H1 (cell line): ENCODE measurements at regions not wholly inside any gene's neighbourhood (a gene's known extent, or its start where the extent isn't known, plus 50 kb on each side); places are given as distances from the start of the nearest gene placed in this dataset.

ENCODE experiments used
- BACH1 ChIP-seq: IDR thresholded peaks from 2 replicates; pipeline ENCODE4 v1.6.1; 2012; ENCODE audit warnings: low read length, improper control_type of control experiment
- CHD1 ChIP-seq: IDR thresholded peaks from 2 replicates; pipeline ENCODE4 v1.6.1; 2012; ENCODE audit warnings: low read depth, low read length, improper control_type of control experiment
- CTBP2 ChIP-seq: IDR thresholded peaks from 2 replicates; pipeline ENCODE4 v1.7.0; 2011; ENCODE audit warnings: borderline replicate concordance, mild to moderate bottlenecking, moderate library complexity, mixed read lengths, low read length; ENCODE audit not compliant: insufficient read depth, insufficient read length
- FOSL1 ChIP-seq: IDR thresholded peaks from 2 replicates; pipeline ENCODE4 v1.6.1; 2011; ENCODE audit warnings: mild to moderate bottlenecking, low read depth, low read length, moderate library complexity; ENCODE audit not compliant: insufficient read depth
- HDAC6 ChIP-seq: IDR thresholded peaks from one replicate; pipeline ENCODE4 v1.7.1; 2012; ENCODE audit warnings: low read depth, mild to moderate bottlenecking, inconsistent platforms, low read length, moderate library complexity
- JUND ChIP-seq: IDR thresholded peaks from 2 replicates; pipeline ENCODE4 v1.6.1; 2011; ENCODE audit warnings: mild to moderate bottlenecking, improper control_type of control experiment, low read length
- KDM4A ChIP-seq: IDR thresholded peaks from one replicate; pipeline ENCODE4 v1.7.1; 2012; ENCODE audit warnings: low read depth, mild to moderate bottlenecking, moderate library complexity, low read length, inconsistent platforms; ENCODE audit not compliant: severe bottlenecking
- PHF8 ChIP-seq: fragments of 200-600 bp; sonication (generic); conservative IDR thresholded peaks from 2 replicates; pipeline ENCODE4 v1.7.1; 2012; ENCODE audit warnings: low read depth, mild to moderate bottlenecking, inconsistent platforms, low read length, moderate library complexity
- POLR2A ChIP-seq, 2 experiments: IDR thresholded peaks; 1 replicate in 1 of 2; 2 replicates in 1 of 2; pipeline ENCODE4 v1.6.1; 2011; ENCODE audit warnings: low read depth in 2 of 2, low read length in 2 of 2, mild to moderate bottlenecking in 2 of 2; ENCODE audit errors: control extremely low read depth in 1 of 2
- RFX5 ChIP-seq: IDR thresholded peaks from 2 replicates; pipeline ENCODE4 v1.6.1; 2011; ENCODE audit warnings: low read depth, low read length, improper control_type of control experiment, borderline replicate concordance
- SRF ChIP-seq: IDR thresholded peaks from 2 replicates; pipeline ENCODE4 v1.6.1; 2011; ENCODE audit warnings: mild to moderate bottlenecking, low read depth, low read length, moderate library complexity
- TF ChIP-seq, protein P1 (sequence below), 3 experiments: IDR thresholded peaks; 1 replicate in 2 of 3; 2 replicates in 1 of 3; pipeline versions ENCODE4 v1.5.1 to v1.6.1; 2011; ENCODE audit warnings: low read length in 3 of 3, mild to moderate bottlenecking in 3 of 3, inconsistent platforms in 2 of 3, low read depth in 1 of 3, moderate library complexity in 1 of 3; ENCODE audit not compliant: insufficient read depth in 1 of 3; ENCODE audit errors: control extremely low read depth in 1 of 3

DNA sequence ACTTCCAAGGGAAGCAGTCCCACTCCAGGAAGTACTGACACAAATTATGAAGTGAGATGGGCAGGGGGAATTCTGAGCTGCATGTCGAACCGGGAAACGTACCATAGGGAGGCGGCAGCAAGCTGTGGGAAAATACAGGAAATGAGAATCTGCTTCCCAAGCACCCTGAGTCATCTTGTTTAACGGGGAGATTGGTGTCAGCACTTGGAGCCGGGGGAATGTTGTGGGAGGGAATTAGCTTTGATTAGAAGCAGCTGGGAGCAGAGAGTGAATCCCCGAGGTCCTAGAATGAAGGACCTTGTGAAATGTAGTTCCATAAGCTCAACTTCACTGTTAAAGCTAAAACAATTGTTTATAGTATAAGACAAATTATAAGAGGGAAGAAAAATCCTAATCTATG is 141.4 kb upstream of the PRKCQ start (continued):
- TF ChIP-seq, protein P1, sequence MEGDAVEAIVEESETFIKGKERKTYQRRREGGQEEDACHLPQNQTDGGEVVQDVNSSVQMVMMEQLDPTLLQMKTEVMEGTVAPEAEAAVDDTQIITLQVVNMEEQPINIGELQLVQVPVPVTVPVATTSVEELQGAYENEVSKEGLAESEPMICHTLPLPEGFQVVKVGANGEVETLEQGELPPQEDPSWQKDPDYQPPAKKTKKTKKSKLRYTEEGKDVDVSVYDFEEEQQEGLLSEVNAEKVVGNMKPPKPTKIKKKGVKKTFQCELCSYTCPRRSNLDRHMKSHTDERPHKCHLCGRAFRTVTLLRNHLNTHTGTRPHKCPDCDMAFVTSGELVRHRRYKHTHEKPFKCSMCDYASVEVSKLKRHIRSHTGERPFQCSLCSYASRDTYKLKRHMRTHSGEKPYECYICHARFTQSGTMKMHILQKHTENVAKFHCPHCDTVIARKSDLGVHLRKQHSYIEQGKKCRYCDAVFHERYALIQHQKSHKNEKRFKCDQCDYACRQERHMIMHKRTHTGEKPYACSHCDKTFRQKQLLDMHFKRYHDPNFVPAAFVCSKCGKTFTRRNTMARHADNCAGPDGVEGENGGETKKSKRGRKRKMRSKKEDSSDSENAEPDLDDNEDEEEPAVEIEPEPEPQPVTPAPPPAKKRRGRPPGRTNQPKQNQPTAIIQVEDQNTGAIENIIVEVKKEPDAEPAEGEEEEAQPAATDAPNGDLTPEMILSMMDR (IDR thresholded peaks at IDR 0.05; ENCODE audit: control extremely low read depth in 1 of 3, insufficient read depth in 1 of 3, low read depth in 1 of 3, low read length in 3 of 3), result peak in 1 of 3 experiments; percentile 3; a peak in 1 of 4 replicates
- TF ChIP-seq PHF8 (no peak), CHD1 (no peak), POLR2A (IDR thresholded peaks at IDR 0.05; ENCODE audit: control extremely low read depth in 1 of 2, low read depth in 2 of 2, low read length in 2 of 2) (no peak), BACH1 (peak; percentile 40; the same call in 1 of the 2 replicates), RFX5 (no peak), JUND (peak; percentile 13; the same call in 1 of the 2 replicates), SRF (no peak), KDM4A (no peak), CTBP2 (no peak), HDAC6 (no peak), FOSL1 (no peak)
